DND-41 (cell line): ENCODE measurements at regions not wholly inside any gene's neighbourhood (a gene's known extent, or its start where the extent isn't known, plus 50 kb on each side); places are given as distances from the start of the nearest gene placed in this dataset.
"Not testable (repeated sequence)": the region's sequence is repeated elsewhere in the genome, so short reads cannot be mapped to it uniquely, and the experiment has no call there.

ENCODE experiments used
- ATAC-seq: fragments of 200-7000 bp; cut with Tn5 transposase; 3 replicates; pipeline ENCODE4 v1.9.1; 2021; ENCODE audit warnings: low read depth; ENCODE audit not compliant: insufficient read depth
- DNase-seq: peaks from one replicate; pipeline ENCODE4 v3.0.0-alpha.2; 2020
- H2AFZ ChIP-seq: 2 replicates; pipeline ENCODE4 v1.6.0; 2012; ENCODE audit warnings: low read depth, low read length
- H3K27ac ChIP-seq: 2 replicates; pipeline ENCODE4 v1.5.1; 2012; ENCODE audit warnings: low read length, inconsistent platforms
- H3K27me3 ChIP-seq: fragments of 200-600 bp; sonication (generic); 2 replicates; pipeline ENCODE4 v1.6.0; 2012; ENCODE audit warnings: low read length, mild to moderate bottlenecking, inconsistent platforms; ENCODE audit not compliant: insufficient read depth, poor library complexity
- H3K36me3 ChIP-seq: 2 replicates; pipeline ENCODE4 v1.5.1; 2012; ENCODE audit warnings: low read length, inconsistent platforms; ENCODE audit not compliant: insufficient read depth
- H3K4me1 ChIP-seq: 2 replicates; pipeline ENCODE4 v1.5.1; 2012; ENCODE audit warnings: mild to moderate bottlenecking, low read length; ENCODE audit not compliant: insufficient read depth
- H3K4me2 ChIP-seq: 2 replicates; pipeline ENCODE4 v1.6.0; 2012; ENCODE audit warnings: mild to moderate bottlenecking, moderate library complexity, low read length, inconsistent platforms; ENCODE audit not compliant: insufficient read depth
- H3K4me3 ChIP-seq, 2 experiments: fragments of 200-600 bp in 1 of 2; shearing (Covaris generic) in 1 of 2; 2 replicates each; pipeline ENCODE4 v1.5.1; 2012 to 2016; ENCODE audit warnings: inconsistent platforms in 2 of 2, low read length in 2 of 2, mild to moderate bottlenecking in 2 of 2, low read depth in 1 of 2, moderate library complexity in 1 of 2
- H3K79me2 ChIP-seq: 2 replicates; pipeline ENCODE4 v1.6.0; 2012; ENCODE audit warnings: low read length, inconsistent platforms; ENCODE audit not compliant: insufficient read depth
- H3K9ac ChIP-seq: 2 replicates; pipeline ENCODE4 v1.6.0; 2012; ENCODE audit warnings: low read depth, mild to moderate bottlenecking, inconsistent platforms, low read length, moderate library complexity
- H3K9me3 ChIP-seq: 2 replicates; pipeline ENCODE4 v1.5.1; 2012; ENCODE audit warnings: low read length, moderate library complexity, mild to moderate bottlenecking, inconsistent platforms; ENCODE audit not compliant: insufficient read depth, severe bottlenecking
- H4K20me1 ChIP-seq: 2 replicates; pipeline ENCODE4 v1.6.0; 2012; ENCODE audit warnings: low read length; ENCODE audit not compliant: insufficient read depth
- CTCF ChIP-seq: IDR thresholded peaks from 2 replicates; pipeline ENCODE4 v1.5.1; 2012; ENCODE audit warnings: borderline replicate concordance, low read length, moderate library complexity, mild to moderate bottlenecking; ENCODE audit not compliant: poor library complexity, severe bottlenecking; ENCODE audit errors: extremely low read depth
- EZH2 ChIP-seq: IDR thresholded peaks from 3 replicates; pipeline ENCODE4 v1.6.1; 2012; ENCODE audit warnings: borderline replicate concordance, low read depth, mild to moderate bottlenecking, moderate library complexity, low read length, inconsistent platforms; ENCODE audit not compliant: severe bottlenecking

- TF ChIP-seq CTCF (no peak), EZH2 (no peak)
- no peak overlapping the region for H3K27ac ChIP-seq
- H4K20me1 ChIP-seq: no peaks in the 10 kb centered on the region
- H3K4me3 ChIP-seq: no peak overlapping the region
- no peak overlapping the region for H3K4me2 ChIP-seq
- no peaks in the 10 kb centered on the region for H3K79me2 ChIP-seq
- no peaks in the 10 kb centered on the region for H3K27me3 ChIP-seq
- H3K9me3 ChIP-seq: no peaks in the 10 kb centered on the region
- no peak for ATAC-seq
- DNase-seq: no peak
- no peak overlapping the region for H3K9ac ChIP-seq
- no peaks in the 10 kb centered on the region for H3K36me3 ChIP-seq
- H2AFZ ChIP-seq: no peak overlapping the region
- no peaks in the 10 kb centered on the region for H3K4me1 ChIP-seq
These were observed 270.3 kb upstream of the IZUMO3 start for GRCh38 chr9:24816006-24816405.

- DNase-seq: no peak
- H3K4me2 ChIP-seq: no peak overlapping the region
These were observed 255.6 kb upstream of the IZUMO3 start for GRCh38 chr9:24801344-24801743.

GRCh38 chr9:24793787-24794186 is 248.1 kb upstream of the IZUMO3 start:
- no peak for DNase-seq
- Histone ChIP-seq H3K9ac (no peak overlapping the region), H3K79me2 (no peaks in the 10 kb centered on the region), H3K9me3 (no peaks in the 10 kb centered on the region), H3K36me3 (no peaks in the 10 kb centered on the region), H3K4me3 (no peak overlapping the region), H3K4me2 (no peak overlapping the region), H3K27me3 (no peaks in the 10 kb centered on the region), H4K20me1 (no peaks in the 10 kb centered on the region), H3K4me1 (no peaks in the 10 kb centered on the region), H3K27ac (no peak overlapping the region), H2AFZ (no peak overlapping the region)
- TF ChIP-seq CTCF: no peak
- no peak for TF ChIP-seq EZH2
- no peak for ATAC-seq

More at GRCh38 chr9:24801344-24801743, 255.6 kb upstream of the IZUMO3 start:
- Histone ChIP-seq H3K79me2 (no peaks in the 10 kb centered on the region), H3K27ac (no peak overlapping the region), H2AFZ (no peak overlapping the region), H4K20me1 (no peaks in the 10 kb centered on the region), H3K4me3 (no peak overlapping the region), H3K9me3 (no peaks in the 10 kb centered on the region), H3K9ac (no peak overlapping the region), H3K36me3 (no peaks in the 10 kb centered on the region), H3K4me1 (no peaks in the 10 kb centered on the region), H3K27me3 (no peaks in the 10 kb centered on the region)
- TF ChIP-seq EZH2 (no peak), CTCF (no peak)
- ATAC-seq: no peak

- H3K27ac ChIP-seq: no peak overlapping the region
- H3K4me2 ChIP-seq: no peak overlapping the region
- DNase-seq (no peak), ATAC-seq (no peak)
- H3K27me3 ChIP-seq: no peaks in the 10 kb centered on the region
- no peak overlapping the region for H3K4me3 ChIP-seq
- no peaks in the 10 kb centered on the region for H3K4me1 ChIP-seq
- H2AFZ ChIP-seq: no peak overlapping the region
- TF ChIP-seq CTCF (no peak), EZH2 (no peak)
- no peaks in the 10 kb centered on the region for H3K9me3 ChIP-seq
- no peaks in the 10 kb centered on the region for H4K20me1 ChIP-seq
- H3K36me3 ChIP-seq: no peaks in the 10 kb centered on the region
- H3K9ac ChIP-seq: no peak overlapping the region
- no peaks in the 10 kb centered on the region for H3K79me2 ChIP-seq
These were observed 230.5 kb upstream of the IZUMO3 start for GRCh38 chr9:24776226-24776625.

GRCh38 chr9:24774199-24774598 is 228.5 kb upstream of the IZUMO3 start:
- not testable (repeated sequence) for H3K9ac ChIP-seq, H3K9me3 ChIP-seq, ATAC-seq, H2AFZ ChIP-seq, H3K27me3 ChIP-seq, DNase-seq, H4K20me1 ChIP-seq, H3K4me2 ChIP-seq, H3K4me1 ChIP-seq, H3K27ac ChIP-seq, H3K4me3 ChIP-seq, H3K36me3 ChIP-seq, H3K79me2 ChIP-seq
